Esophagus muscularis mucosa (tissue), 4 donors: ENCODE measurements at regions not wholly inside any gene's neighbourhood (a gene's known extent, or its start where the extent isn't known, plus 50 kb on each side); places are given as distances from the start of the nearest gene placed in this dataset.

ENCODE experiments used
- CTCF ChIP-seq, 3 experiments: fragments of 200-600 bp in 2 of 3; fragments of 450-650 bp in 1 of 3; sonication (generic) in 2 of 3; IDR thresholded peaks; one replicate each; pipeline ENCODE4 v1.5.1; 2017 to 2019; ENCODE audit warnings: antibody characterized with exemption in 3 of 3, mild to moderate bottlenecking in 2 of 3, moderate library complexity in 1 of 3
- EP300 ChIP-seq: sonication (generic); formaldehyde crosslinking; IDR thresholded peaks from one replicate; pipeline ENCODE4 v1.6.1; 2017; ENCODE audit warnings: antibody characterized with exemption
- POLR2A ChIP-seq: fragments of 450-650 bp; IDR thresholded peaks from one replicate; pipeline ENCODE4 v1.6.1; 2017; ENCODE audit warnings: antibody characterized with exemption, moderate library complexity, mild to moderate bottlenecking, low read depth
- POLR2AphosphoS5 ChIP-seq, 2 donors: sonication (generic); formaldehyde crosslinking; IDR thresholded peaks; one replicate each; pipeline ENCODE4 v1.6.1; 2017; ENCODE audit warnings: antibody characterized with exemption in 2 of 2

GRCh38 chr7:93804726-93805125 lies 85.8 kb downstream of the TFPI2 start:
- no peak for TF ChIP-seq CTCF (IDR thresholded peaks at IDR 0.05)
- no peak for TF ChIP-seq POLR2A
- TF ChIP-seq POLR2AphosphoS5 (IDR thresholded peaks at IDR 0.05), result no peak
- no peak for TF ChIP-seq EP300
